GM12878 (cell line): ENCODE measurements at regions not wholly inside any gene's neighbourhood (a gene's known extent, or its start where the extent isn't known, plus 50 kb on each side); places are given as distances from the start of the nearest gene placed in this dataset.

Source experiments
- CTCF ChIP-seq, 3 experiments: IDR thresholded peaks in 2 of 3; conservative IDR thresholded peaks in 1 of 3; 2 replicates each; pipeline ENCODE4 v1.5.1; 2011; ENCODE audit warnings: low read depth in 3 of 3, low read length in 3 of 3, mild to moderate bottlenecking in 3 of 3, control low read depth in 2 of 3, moderate library complexity in 2 of 3, inconsistent platforms in 1 of 3, mixed read lengths in 1 of 3; ENCODE audit not compliant: control insufficient read depth in 2 of 3, insufficient read depth in 1 of 3; ENCODE audit errors: extremely low read depth in 1 of 3
- HDGF ChIP-seq: fragments of 450-650 bp; IDR thresholded peaks from 2 replicates; pipeline ENCODE4 v1.6.1; 2016; ENCODE audit warnings: antibody characterized with exemption
- JUNB ChIP-seq: IDR thresholded peaks from 2 replicates; pipeline ENCODE4 v1.6.1; 2016; ENCODE audit warnings: antibody characterized with exemption, mild to moderate bottlenecking
- POLR2A ChIP-seq: IDR thresholded peaks from 2 replicates; pipeline ENCODE4 v1.6.1; 2011; ENCODE audit warnings: low read depth, mild to moderate bottlenecking, low read length
- POLR2AphosphoS2 ChIP-seq: IDR thresholded peaks from 2 replicates; pipeline ENCODE4 v1.6.1; 2011; ENCODE audit warnings: low read depth, mild to moderate bottlenecking, low read length, improper control_type of control experiment, moderate library complexity
- RFX5 ChIP-seq: IDR thresholded peaks from 2 replicates; pipeline ENCODE4 v1.6.1; 2011; ENCODE audit warnings: low read depth, low read length, improper control_type of control experiment
- SPI1 ChIP-seq: IDR thresholded peaks from 2 replicates; pipeline ENCODE4 v1.6.1; 2011; ENCODE audit warnings: low read depth, mild to moderate bottlenecking, low read length, moderate library complexity, borderline replicate concordance; ENCODE audit not compliant: insufficient read depth
- ZNF592 ChIP-seq: fragments of 450-650 bp; IDR thresholded peaks from 2 replicates; pipeline ENCODE4 v1.6.1; 2017; ENCODE audit warnings: mild to moderate bottlenecking, moderate library complexity
- TF ChIP-seq, protein P1 (sequence below): fragments of 450-650 bp; IDR thresholded peaks from 2 replicates; pipeline ENCODE4 v1.6.1; 2016; ENCODE audit warnings: mild to moderate bottlenecking
- TF ChIP-seq, protein P2 (sequence below): fragments of 450-650 bp; IDR thresholded peaks from 2 replicates; pipeline ENCODE4 v1.6.1; 2018; ENCODE audit warnings: borderline replicate concordance, mild to moderate bottlenecking; ENCODE audit not compliant: partially characterized antibody

DNA sequence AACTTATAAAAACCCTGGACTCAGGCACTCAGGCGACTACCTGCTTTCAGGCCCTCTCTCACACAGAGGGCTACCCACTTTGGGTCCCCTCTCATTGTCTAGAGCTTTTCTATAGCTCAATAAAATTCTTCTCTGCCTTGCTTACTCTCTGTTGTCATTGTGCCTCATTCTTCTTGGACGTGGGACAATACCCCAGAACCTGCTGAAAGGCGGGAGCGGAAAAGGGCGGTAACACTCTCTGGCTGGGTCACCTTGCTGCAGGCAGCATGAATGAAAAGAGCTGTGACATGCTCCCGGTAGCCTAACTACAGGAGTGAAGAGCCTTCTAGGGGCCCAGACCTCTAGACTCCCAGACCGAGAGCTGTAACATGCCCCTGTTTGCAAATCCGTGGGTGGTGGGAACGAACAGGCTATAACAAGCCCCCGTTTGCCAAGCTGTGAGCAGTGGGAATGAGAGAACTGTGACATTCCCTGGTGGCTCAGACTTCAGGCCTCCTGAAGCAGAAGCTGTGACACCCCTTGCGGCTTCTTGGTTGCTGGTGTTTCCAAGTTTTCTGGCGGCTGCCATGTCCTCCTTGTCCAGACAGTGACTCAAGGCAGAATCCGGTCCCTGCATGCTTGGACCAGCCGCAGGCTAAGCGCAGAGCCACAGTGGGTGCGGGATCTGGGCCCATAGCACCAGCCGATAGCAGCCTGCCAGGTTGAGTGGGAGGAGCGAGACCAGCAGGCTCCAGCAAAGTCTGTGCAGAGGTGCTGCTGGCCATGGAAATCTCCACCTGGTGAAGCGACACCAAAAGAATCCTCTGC, 684.6 kb downstream of the ARAP2 start:
- no peak for TF ChIP-seq POLR2A
- no peak for TF ChIP-seq RFX5
- no peak for TF ChIP-seq POLR2AphosphoS2
- TF ChIP-seq JUNB, result no peak
- no peak for TF ChIP-seq CTCF (IDR thresholded peaks at IDR 0.05 in 2 of 3, conservative IDR thresholded peaks at IDR 0.05 in 1 of 3; ENCODE audit: control insufficient read depth in 2 of 3, extremely low read depth in 1 of 3, insufficient read depth in 1 of 3, low read depth in 3 of 3, low read length in 3 of 3)
- TF ChIP-seq ZNF592, result no peak
- TF ChIP-seq, protein P1, sequence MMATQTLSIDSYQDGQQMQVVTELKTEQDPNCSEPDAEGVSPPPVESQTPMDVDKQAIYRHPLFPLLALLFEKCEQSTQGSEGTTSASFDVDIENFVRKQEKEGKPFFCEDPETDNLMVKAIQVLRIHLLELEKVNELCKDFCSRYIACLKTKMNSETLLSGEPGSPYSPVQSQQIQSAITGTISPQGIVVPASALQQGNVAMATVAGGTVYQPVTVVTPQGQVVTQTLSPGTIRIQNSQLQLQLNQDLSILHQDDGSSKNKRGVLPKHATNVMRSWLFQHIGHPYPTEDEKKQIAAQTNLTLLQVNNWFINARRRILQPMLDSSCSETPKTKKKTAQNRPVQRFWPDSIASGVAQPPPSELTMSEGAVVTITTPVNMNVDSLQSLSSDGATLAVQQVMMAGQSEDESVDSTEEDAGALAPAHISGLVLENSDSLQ, result no peak
- no peak for TF ChIP-seq HDGF
- TF ChIP-seq, protein P2, sequence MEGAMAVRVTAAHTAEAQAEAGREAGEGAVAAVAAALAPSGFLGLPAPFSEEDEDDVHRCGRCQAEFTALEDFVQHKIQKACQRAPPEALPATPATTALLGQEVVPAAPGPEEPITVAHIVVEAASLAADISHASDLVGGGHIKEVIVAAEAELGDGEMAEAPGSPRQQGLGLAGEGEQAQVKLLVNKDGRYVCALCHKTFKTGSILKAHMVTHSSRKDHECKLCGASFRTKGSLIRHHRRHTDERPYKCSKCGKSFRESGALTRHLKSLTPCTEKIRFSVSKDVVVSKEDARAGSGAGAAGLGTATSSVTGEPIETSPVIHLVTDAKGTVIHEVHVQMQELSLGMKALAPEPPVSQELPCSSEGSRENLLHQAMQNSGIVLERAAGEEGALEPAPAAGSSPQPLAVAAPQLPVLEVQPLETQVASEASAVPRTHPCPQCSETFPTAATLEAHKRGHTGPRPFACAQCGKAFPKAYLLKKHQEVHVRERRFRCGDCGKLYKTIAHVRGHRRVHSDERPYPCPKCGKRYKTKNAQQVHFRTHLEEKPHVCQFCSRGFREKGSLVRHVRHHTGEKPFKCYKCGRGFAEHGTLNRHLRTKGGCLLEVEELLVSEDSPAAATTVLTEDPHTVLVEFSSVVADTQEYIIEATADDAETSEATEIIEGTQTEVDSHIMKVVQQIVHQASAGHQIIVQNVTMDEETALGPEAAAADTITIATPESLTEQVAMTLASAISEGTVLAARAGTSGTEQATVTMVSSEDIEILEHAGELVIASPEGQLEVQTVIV, result no peak
- no peak for TF ChIP-seq SPI1
